ENCODE measurements at regions not wholly inside any gene's neighbourhood (a gene's known extent, or its start where the extent isn't known, plus 50 kb on each side); places are given as distances from the start of the nearest gene placed in this dataset.

DNA sequence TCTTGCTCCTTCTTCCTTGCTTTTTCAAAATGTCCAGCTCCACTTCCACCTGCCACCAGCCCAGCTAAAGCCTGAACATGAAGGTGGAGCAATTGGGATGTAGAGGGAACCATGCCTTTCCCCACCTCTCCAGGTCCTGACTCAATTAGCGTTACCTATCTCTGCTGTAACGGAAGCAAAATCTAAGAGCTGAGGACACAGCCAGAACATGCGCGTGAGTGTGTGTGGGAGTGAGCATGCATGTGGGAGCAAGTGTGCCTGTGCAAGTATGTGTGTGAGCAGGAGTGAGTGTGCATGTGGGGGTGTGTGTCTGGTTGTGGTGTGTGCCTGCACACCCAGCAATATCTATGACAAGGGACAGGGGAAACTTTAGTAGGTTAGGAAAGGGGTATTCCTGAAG, 364.5 kb downstream of the MID1IP1 start:
- no peak for DNase-seq (ENCODE audit: low read depth in 1 of 2, low spot score in 1 of 2)

DNA sequence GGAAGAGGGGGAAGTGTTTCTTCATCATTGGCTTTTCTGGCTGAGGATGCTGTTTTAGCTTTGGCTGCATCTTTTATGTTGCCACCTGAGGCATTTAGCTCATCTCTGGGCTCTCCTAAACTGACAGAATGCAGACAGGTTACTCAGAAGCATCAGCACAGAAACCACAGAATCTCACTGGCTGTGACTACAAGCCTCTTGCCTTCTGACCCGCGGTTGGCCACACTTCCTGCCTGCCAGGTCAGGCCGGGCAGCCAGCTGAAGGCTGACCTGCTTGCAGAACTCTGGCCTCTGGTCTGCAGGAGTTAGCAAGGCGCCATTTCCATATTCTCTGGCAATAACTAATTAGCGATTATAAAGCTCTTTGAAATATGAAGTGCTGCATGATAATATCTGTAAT, 366.5 kb downstream of the MID1IP1 start:
- no peak for DNase-seq (ENCODE audit: low read depth in 1 of 2, low spot score in 1 of 2)

DNA sequence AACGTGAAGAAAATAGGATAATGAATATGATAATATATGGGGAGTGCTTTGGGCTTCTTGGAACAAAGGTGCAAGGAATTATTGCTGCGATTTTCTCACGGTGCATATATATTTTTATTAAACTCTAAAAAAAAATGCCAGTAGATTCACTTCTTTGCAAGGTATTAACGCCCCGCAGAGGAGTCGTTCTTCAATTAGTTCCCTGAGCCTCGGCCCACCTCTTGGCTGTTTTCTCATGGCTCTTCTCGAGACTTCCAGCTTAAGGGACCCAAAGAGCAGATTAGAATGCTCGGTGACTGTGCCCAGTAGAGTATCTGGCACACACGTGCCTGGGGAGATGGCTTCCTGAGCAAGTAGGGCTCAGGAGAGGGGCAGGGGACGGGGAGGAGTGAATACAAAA, 367.4 kb downstream of the MID1IP1 start:
- DNase-seq (ENCODE audit: low read depth in 1 of 2, low spot score in 1 of 2) = no peak

DNA sequence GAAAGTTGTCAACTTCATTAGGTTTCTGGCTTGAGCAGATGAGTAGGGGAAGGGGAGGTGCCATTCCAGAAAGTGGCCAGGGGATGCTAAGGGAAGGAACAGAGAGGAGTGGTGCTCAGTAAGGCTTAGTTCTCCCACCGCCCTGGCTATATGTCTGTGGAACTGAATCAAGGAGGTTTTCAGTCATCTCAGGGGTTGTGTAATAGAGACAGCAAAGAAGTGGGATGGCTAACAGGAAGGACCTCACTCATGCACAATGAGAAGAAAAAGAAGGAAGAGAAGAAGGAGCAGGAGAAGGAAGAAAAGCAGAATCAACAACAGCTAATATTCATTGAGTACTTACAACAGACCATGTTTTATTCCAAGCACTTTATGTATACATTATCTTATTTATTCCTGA, 368.7 kb downstream of the MID1IP1 start:
- no peak for DNase-seq (ENCODE audit: low read depth in 1 of 2, low spot score in 1 of 2)

DNA sequence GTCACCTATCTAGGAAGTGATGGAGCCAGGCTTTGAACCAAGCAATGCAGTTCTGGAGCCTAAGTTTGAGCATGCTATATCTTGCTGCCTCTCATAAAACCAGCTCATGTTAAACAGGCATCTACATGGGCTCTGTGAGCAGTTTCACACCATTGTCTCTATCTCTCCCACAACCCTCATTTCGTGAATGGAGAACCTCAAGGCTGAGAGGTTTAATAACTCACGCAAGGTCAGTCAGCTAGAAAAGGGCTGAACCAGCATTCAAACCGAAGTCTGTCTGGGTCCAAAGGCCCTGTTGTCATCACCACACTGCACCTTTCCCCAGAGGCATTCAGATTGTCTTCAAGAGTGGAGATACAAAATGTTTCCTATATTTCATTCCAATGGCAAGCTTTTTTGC, 369.2 kb downstream of the MID1IP1 start:
- DNase-seq (ENCODE audit: low read depth in 1 of 2, low spot score in 1 of 2) = no peak

DNA sequence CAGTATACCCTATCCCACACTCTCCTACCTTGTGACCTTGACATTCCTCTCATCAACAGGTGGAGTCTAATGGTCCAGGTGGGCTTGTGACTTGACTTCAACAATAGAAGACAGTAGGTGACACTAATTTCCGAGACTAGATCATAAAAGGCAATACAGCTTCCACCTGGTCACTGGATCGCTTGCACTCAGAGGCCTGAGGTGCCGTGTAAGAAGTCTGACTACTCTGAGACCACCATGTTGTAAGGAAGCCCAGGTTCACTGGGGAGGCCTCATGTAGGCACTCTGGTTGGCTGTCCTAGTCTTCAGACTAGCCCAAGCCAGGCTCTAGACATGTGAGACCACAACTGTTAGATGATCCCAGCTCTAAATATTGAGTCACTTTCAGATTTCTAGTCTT, 370.4 kb downstream of the MID1IP1 start:
- no peak for DNase-seq (ENCODE audit: low read depth in 1 of 2, low spot score in 1 of 2)

DNA sequence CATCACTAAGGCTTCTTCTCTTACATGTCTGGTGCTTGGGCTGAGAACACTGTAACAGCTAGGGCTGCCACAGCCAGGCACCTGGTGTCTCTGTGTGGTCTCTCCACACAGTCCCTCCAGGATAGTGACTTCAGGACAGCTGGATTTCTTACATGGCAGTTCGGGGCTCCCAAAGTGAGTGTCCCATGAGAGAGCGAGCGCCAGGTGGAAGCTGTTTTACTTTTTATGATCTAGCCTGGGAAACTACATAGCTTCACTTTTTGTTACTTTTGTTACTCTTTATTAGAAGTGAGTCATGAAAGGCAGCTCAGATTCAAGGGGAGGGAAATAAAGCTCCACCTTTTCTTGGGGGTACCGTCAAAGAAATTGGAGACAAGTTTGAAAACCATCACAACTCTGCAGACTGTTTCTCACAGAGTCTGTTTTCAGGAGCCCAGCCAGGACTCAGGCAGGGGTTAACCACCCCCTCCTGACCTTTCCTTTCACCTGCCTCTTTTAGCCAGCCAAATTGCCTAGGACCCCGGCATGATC, 373.0 kb downstream of the MID1IP1 start:
- DNase-seq (ENCODE audit: low read depth in 1 of 2, low spot score in 1 of 2) = no peak

DNA sequence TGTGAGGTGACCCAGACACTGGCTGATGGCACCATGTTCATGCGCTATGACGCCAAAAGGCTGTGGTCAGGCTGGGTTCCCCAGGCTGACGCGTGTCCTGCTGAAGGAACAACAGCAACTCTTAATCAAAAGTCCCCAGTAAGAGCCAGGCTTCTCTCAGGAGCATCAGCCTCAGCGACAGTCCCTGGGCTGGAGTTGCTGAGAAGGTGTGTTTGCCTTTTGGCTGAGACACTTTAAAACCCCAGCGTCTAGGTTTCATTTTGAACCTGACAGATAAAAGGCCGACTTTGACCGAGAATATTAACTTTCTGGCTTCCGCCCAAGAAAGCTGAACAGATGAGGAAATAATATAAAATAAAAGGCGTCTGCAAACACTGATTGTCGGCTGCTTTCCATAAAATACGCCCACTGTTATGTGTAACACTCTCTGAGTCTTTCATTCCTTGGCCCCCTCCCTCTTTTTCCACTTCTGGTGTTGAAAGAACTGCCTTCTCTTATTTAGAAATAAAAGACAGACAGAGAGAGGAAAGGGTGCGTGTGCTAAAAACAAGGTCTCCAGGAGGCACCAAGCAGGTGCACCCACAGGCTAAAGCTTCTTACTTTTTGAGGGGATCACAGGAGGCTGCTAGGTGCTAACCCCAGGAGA, 373.6 kb downstream of the MID1IP1 start:
- no peak for DNase-seq (ENCODE audit: low read depth in 1 of 2, low spot score in 1 of 2)

DNA sequence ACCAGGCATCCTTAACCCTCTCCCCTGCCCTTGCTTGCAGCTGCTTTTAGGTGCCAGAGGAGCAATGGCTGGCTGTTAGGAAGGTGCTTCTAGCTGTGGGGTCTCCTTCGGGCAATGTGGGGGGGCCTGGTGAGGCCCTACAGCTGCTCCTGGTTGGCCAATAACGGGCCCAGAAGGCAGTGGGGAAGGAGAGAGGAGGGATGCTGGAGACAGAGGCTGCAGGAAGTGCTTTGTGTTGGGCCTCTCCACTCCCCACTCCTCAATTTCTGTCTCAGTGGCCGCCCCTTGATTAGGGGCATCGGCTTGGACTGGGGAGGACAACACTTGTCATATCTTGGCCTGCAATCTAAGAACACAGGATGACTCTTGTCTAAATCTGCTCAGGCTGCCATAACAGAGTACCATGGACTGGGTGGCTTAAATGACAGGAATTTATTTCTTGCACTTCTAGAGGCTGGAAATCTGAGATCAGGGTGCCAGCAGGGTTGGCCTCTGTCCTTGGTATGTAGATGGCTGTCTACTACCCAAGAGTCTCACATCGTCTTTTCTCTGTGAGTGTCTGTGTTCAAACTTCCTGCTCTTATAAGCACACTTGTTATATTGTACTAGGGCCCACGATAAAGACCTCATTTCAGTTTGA, 374.3 kb downstream of the MID1IP1 start:
- no peak for DNase-seq (ENCODE audit: low read depth in 1 of 2, low spot score in 1 of 2)

DNA sequence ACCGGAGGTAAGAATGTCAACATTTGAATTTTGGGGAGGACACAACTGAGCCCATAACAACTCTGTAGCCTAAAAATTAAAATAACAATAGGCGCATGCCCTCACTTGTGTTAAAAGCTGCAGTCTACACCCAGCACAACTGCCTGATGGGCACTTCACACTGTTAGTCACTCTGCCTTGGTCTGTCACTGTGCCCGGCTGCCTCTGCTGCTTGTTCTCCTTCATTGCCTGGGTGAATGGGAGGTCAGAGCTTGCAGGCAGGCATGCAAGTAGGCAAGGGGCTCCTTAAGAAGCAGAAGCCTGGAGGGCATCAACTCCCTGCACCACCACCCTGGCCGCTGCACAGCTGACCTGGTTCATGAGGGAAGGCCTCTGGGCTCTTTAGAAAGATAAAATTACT, 374.8 kb downstream of the MID1IP1 start:
- no peak for DNase-seq (ENCODE audit: low read depth in 1 of 2, low spot score in 1 of 2)

DNA sequence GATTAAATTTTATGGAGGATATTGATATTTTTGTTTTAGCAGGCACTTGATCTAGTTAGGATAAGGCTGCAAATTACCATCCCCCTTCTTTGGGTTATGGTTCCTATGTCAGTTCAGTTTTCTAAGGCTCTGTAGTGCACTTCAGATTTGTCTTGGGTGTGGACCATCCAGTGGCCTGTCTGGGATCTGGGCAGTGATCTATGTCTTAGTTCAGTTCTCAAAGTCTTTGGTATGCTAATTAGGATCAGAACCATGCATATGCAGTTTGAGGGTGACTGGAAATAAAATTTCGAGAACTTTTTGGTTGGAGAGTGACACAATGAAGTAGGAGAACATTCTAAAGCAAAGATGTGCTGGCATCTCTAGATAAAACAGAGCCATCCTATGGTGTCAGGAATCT, 388.2 kb downstream of the MID1IP1 start:
- DNase-seq (ENCODE audit: low read depth in 1 of 2, low spot score in 1 of 2) = no peak

DNA sequence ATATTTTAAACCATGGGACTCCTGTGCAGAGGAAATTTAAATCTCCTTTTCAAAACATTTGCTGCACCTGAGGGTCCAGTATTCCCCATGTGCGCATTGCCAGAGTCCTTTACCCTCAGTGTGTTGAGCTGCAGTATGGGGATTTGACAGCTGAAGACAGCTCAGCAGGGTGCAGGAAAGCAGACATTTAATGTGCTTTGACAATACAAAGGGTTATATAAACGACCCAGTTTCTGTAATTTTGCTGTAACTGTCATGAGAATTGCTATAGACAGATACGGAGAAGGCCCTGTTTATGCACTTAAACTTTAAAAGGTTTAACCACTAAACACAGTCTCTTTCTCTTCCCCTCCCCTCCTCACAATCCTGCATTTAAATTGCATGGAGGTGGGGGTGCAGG, 393.4 kb downstream of the MID1IP1 start:
- no peak for DNase-seq (ENCODE audit: low read depth in 1 of 2, low spot score in 1 of 2)

DNA sequence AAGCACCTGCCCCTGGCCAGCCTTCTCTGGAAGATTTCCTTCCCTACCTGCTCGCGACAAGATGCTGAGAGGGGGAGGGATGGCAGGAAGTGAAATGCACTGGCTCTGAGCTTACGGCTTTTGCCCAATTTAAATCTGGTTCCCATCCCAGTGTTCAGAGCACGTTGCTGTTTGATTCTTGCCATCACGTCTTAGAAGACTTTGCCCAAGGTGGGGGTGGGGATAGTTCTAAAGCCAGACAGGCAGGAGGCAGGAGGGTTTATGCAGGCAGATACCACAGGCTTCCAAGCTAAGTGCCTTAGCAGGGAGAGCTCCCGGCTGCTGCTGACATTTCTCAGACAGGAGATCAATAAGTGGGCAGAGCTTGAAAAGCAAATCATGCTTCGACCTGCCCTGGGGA, 393.9 kb downstream of the MID1IP1 start:
- no peak for DNase-seq (ENCODE audit: low read depth in 1 of 2, low spot score in 1 of 2)

DNA sequence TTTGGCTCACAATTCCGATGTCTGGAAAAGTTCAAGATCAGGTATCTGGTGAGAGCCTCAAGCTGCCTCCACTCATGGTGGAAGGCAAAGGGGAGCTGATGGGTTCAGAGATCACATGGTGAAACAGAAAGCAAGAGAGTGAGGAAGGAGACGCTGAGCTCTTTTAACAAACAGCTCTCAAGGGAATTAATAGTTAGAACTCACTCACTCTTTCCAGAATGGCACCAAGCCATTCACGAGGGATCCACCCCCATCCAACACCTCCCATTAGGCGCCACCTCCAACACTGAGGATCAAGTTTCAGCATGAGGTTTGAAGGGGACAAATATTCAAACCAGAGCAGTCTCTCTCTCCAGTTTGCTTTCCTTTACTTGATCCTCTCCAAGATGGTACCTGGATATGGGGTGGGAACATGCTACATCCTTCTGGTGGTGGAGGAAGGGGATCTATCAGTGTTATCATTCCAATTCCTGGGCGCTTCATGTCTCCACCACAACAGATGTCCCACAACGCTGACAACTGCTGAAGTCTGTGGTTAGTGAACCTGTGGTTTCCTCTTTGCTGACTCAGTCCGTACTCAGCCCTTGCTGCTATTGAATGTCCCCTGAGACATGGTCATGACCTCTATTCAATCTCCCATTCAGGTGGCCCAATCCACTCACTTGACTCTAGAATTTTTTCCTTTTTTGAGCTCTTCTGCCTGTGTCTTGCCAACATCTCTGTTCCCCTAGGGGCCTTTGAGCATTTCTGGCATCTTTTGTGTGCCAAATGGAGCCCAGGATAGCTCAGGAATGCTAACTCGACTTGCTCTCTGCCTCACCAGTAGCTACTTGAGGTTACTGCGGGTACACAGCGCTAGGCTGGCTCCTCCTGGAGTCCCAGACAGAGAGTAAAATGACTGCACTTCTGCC, 395.2 kb downstream of the MID1IP1 start:
- DNase-seq (ENCODE audit: low read depth in 1 of 2, low spot score in 1 of 2) = peak in 1 of 2 donors; percentile 3

DNA sequence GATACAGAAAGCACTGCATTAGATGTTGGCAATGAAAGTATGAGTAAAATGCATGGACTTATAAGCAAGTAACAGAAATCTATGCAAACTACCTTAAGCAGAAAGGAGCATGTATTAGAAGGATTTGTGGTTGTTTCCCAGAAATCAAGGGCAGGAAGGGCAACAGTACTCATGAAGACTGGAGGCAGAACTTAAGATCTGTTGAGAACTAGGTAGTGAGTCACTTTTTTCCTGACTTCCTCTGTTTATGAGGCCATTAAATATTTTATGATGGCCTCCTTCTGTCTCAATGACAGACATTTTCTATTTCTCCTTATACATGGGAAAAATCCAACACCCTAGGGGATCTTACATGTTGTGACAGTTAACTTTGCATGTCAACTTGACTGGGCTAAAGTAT, 398.2 kb downstream of the MID1IP1 start:
- DNase-seq (ENCODE audit: low read depth in 1 of 2, low spot score in 1 of 2) = no peak

DNA sequence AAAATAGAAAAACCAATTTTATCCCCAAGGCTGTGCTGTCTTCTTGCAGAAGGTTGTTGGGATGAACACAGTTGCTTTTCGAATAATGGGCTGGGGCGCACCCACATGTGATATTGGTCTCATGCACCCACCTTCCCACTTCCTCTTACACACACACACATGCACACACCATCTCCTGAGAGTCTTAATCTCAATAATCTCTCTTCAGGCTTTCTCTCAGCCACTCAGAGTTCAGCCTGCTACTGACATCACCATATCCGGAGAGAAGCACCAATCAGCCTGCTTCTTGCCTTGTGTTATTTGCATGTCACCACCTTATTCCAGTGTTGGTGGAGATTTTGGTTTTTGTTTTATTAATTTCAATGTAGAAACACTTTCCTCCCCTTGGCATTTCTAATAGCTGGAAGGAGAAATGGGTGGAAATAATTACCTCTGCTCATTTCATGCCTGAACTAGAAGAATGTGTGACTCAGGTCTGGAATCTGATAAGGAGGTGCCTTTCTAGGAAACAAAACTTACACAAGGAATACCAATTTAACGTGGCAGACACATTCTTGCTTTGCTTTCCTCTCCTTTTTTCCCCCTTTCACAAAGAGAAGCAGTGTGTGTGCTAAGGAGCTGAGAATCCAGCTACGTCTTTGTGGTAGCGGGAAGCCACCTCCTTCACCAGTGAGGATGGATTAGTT, 400.2 kb downstream of the MID1IP1 start:
- no peak for DNase-seq (ENCODE audit: low read depth in 1 of 2, low spot score in 1 of 2)

DNA sequence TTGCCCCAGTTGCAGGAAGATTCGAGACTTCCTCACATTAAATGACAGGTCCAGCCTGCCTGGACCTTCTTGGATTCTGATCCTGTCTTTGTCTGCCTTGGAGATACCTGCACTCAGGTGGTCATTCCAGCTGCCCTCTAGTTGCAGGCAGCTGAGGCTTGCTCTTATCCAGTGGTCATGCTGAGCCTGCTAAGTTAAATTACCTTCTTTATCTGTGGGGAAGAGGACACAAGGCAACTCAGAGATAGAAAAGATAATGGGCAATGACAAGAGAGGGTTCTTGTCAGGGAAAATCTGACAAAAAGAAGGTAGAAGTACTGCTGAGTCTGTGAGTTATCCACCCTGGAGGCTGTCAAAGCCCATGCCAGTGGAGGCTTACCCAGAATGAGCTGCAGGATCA, 401.4 kb downstream of the MID1IP1 start:
- DNase-seq (ENCODE audit: low read depth in 1 of 2, low spot score in 1 of 2) = no peak

DNA sequence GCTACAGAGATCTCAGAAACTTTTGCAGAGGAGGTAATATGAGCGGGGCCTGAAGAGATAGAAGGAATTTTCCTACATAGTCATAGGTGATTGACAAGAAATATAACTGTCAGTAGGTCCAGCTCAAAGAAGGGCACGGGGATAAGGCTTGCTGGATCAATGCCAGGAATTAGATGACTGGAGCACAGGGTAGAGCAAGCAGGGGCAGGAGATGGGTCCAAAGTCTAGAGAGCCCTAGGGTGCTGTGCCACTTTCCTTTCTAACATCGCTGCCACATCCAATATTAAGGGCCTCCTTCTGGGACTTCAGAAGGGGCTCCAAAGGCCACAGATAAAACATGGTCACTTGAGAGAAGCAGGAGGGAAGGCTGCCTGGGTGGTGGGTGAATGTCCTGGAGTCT, 402.2 kb downstream of the MID1IP1 start:
- no peak for DNase-seq (ENCODE audit: low read depth in 1 of 2, low spot score in 1 of 2)

DNA sequence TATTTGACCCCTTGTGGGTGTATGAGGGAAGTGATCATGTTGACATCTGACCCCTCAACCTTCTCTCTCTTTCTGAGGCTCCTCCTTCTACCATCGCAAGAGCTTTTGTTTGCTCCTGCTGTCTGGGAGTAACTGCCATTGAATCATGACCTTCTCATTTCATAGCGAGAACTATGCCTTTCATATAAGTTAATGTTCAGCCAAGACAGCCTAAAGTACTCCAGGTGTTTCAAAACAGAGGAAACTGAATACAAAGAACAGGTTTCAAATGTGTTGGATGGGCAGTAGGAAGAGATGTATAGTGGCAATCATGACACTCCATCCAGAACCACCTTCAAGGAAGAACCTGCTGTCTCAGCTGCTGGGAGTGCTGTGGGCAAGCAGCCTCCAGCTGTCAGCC, 403.1 kb downstream of the MID1IP1 start:
- DNase-seq (ENCODE audit: low read depth in 1 of 2, low spot score in 1 of 2) = no peak

DNA sequence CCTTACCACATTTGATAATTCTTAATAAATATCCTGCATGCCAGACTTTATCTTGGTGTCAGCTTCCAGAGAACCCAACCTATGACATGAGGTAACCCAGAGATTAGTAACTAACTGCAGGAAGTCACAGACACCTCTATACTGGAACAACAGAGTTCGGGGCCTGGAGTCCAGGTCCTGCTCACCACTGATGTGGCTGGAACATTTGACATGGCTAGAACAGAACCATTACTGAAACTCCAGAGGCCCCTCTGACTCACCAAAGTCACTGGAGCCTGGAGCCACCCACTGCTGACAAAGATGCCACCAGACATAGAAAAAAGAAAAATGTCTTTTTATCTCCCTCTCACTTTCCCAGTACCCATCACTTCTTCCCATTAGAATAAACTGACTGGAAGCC, 403.7 kb downstream of the MID1IP1 start:
- no peak for DNase-seq (ENCODE audit: low read depth in 1 of 2, low spot score in 1 of 2)

DNA sequence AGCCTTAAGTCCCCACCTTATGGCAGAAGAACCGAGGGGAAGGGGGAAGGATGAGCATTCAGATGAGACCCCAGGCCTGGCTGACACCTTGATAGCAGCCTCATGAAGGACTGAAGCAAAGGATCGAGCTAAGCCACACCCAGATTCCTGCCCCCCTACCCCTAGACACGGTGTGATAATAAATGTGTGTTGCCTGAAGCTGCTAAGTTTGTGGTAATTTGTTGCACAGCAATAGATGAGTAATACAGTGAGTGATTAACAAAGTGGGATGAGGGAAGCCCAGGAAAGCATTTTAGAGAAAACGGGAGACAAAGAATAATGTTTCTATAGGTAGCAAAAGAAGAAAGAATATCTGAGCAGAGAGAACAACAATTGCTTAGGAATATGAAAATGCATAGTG, 404.2 kb downstream of the MID1IP1 start:
- DNase-seq (ENCODE audit: low read depth in 1 of 2, low spot score in 1 of 2) = no peak
